SKM-1 treated with dmso at 0.1 percent for 144 hours (cell line): ENCODE measurements at regions not wholly inside any gene's neighbourhood (a gene's known extent, or its start where the extent isn't known, plus 50 kb on each side); places are given as distances from the start of the nearest gene placed in this dataset.

Experiments used
- DNase-seq: peaks from one replicate; lab custom pipeline; 2025; ENCODE audit not compliant: unreplicated experiment; lab: John Stamatoyannopoulos, UW

GRCh38 chr5:8136271-8136670 lies 267.3 kb downstream of the MTRR start:
- no peak for DNase-seq

- DNase-seq = no peak
Observed at GRCh38 chr5:8137941-8138550, 269.1 kb downstream of the MTRR start.

- peak; percentile 71 for DNase-seq
Observed at GRCh38 chr5:8138884-8139283, 269.9 kb downstream of the MTRR start.

DNA sequence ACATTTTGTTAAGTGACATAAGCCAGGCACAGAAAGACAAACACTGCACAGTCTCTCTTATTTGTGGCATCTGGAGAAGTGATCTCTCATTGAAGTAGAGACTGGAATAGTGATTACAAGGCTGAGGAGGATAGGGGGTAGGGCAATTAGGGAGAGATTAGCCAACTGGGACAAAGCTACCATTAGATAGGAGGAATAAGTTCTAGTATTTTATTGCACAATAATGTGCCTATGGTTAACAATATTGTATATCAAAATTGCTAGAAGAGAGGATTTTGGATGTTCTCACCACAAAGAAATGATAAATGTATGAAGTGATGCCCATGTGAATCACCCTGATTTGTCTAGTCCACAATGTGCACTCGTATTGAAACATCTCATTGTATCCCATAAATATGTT lies 281.8 kb downstream of the MTRR start:
- DNase-seq = no peak

- DNase-seq = no peak
Observed at GRCh38 chr5:8156706-8157105, 287.8 kb downstream of the MTRR start.

DNA sequence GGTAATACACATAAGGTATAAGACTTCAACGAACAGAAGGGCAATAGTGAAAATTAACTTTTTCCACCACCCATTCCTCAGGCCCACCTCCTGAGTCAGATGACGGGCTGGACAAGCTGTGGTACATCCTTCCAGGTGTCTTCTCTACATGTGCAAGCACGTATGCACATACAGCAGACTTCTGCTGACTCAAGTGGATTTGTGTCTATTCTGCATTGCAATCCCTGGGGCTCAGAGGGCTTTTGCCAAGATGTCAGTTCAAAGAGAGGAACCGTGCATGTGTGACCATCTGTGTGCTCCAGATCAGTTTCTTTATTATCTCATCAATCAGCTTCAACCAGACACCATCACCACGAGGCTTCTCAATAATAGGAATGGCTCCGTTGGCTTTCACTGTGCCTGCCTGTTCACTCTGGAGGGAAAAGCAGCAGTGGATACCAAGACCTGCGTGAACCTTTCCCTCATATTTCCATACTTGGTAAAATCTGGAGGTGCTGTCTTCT lies 288.4 kb downstream of the MTRR start:
- DNase-seq = no peak

- DNase-seq = peak; percentile 34
Observed at GRCh38 chr5:8176101-8176693, 307.2 kb downstream of the MTRR start.

DNA sequence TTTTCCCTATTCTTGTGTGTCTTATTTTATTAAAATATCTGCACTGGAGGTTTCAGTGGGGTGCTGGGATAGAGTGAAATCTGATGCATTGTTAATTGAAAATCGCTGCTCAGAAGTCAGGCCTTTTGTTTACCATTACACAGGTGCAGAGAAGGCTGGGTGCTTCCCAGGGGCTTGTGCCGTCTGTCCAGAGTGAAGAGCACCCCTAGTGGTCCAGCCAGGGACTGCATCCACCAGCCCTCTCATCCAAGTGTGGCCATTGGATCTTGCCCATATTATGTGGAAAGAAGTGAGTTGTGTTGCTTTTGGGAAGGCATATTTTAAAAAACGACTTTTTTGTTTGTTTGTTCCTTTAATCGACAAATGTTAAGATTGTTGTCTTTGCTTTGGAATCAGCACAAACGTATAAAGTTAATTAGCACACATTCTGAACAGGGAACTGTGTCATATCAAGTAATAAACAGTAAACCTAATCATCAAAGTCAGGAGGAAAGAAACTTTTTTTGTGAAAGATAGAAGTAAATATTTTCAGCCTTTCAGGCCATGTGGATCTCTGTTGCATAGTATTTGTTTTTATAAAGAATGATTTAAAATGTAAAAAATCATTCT lies 315.6 kb downstream of the MTRR start:
- DNase-seq = no peak

DNA sequence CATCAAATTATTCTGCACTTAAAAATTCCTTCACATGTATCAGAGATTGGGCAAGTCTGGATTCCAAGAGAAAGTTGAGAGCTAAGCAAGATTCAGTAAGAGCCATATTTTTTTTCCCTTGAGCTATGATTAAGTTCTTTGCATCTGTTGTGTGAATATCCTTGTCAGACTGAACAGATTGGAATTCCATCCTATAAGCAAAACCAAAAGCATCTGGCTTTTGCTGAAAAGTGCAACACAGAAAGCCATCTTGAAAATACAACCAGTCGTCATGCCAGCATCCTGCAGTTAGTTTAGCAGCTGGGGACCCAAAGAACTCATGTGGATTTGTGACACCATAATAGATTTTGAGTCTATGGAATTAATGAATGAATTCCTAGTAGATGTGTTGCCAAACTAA lies 316.9 kb downstream of the MTRR start:
- DNase-seq = no peak

DNA sequence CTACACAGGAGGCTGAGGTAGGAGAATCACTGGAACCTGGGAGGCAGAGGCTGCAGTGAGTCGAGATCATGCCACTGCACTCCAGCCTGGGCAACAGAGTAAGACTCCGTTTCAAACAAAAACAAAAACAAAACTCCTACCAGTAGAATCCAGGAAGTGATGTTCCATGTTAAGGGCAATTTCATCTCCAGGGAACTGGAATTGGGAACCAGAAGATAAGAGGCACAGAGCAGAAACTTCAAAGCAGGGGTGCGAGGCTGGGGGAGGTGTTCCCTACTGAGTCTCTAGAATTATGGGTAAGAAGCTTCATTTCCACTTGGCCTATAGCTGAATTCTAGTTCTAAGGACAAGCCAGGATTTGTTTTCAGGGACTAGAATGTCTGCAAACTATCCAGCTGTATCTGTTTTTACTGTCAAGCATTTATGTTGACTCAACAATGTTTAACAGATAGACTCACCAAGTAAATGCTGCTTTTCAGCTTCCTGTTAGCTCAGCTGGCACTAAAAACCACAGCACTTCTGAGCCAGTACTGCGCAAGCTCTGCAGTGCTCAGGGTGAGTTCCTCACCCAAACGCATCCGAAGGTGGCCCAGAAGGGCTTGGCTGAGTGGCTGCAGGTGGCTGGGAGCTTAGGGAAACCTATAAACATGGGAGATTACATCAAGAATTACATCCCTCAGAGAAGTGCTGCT lies 320.1 kb downstream of the MTRR start:
- no peak for DNase-seq

DNA sequence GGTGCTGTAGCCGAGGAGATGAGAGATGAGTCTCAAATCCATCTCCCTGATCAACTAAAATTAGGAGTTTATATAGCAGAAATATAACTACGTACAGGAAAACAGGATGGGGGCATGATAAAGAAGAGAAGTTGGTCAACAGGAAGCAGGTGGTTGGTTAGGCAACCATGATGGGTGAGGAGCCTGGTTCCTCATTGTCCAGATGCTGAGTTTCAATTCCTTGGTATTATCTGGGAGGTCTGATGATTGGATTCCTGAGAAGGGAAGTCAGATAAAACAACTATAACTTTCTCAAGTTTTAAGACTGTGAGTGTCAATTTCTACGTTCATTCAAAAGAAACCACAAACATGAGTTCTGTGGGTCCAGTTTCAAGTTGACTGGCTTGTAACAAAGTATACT lies 323.9 kb downstream of the MTRR start:
- DNase-seq = no peak

GRCh38 chr5:8196061-8196460 lies 327.1 kb downstream of the MTRR start:
- no peak for DNase-seq

DNA sequence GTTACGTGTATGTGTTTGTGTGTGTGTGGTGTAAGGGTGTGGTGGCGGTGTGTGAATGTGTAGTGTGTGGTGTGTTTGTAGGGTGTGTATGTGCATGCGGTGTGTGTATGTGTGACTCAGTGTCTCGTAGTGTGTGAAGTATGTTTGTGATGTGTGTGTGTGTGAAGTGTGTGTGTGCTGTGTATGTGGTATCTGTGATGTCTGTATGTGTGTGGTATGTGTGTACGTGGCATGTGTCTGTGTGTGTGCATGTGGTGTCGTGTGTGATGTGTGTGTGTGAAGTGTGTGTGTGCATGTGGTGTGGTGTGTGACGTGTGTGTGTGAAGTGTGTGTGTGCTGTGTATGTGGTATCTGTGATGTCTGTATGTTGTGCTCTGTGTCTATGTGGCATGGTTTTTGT lies 339.4 kb downstream of the MTRR start:
- no peak for DNase-seq

DNA sequence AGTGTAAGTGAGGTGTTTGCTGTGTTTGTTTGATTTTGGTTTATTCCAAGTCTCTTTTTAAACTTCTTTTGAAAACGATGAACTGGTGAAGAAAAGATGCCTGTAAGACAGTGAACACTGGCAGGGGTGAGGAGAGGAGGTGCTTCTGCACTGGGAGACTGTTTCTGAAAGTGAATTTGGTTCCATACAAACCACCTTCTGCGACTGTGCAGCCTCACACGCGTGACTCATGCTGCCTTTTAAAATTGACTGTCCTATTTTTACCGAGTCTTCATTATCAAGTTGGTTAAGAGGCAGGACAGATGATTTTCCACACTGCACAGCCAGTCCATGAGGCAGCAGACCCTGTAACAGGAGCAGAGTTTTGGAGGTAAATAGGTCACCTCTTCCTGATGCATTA lies 340.6 kb downstream of the MTRR start:
- DNase-seq = no peak

DNA sequence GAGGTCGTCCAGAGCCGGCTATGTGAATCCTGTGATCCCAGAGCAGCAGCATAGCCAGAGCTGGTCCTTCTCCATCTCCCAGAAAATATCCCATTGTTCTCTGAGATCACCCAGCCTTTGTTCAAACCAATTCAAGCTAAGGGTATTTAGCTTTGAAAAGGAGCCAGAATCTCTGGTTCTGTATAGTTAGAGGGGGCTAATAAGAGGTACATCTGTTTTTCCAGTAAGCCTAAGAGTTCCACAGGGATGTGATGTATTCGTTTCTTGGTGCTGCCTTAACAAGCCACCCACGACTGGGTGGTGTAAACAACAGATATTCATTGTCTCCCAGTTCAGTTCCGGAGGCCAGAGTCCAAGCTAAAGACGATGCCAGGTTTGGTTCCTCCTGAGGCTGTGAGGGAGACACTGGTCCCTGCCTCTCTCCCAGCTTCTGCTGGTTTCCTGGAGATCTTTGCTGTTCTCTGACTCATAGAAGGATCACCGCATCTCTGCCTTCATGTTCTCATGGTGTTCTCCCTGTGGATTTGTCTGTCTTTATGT lies 344.8 kb downstream of the MTRR start:
- DNase-seq = no peak

- no peak for DNase-seq
Observed at GRCh38 chr5:8216921-8217320, 348.0 kb downstream of the MTRR start.

- no peak for DNase-seq
Observed at GRCh38 chr5:8226148-8226547, 357.2 kb downstream of the MTRR start.

DNA sequence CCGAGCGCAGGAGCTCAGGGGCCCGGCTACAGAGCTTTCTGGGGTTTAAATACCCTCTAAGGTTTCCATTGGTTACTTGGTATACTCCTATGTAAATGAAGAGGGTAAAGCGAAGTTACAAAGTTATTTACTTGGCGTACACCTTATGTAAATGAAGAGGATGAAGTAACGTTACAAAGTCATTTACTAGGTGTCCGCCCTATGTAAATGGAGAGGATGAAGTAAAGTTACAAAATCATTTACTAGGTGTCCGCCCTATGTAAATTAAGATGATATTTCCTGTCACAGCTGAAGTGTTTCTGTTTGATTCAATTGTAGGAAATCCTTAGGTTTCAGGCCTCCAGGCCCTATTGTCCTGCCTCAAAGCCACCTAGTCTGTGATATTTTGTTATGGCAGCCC lies 358.2 kb downstream of the MTRR start:
- DNase-seq = no peak

DNA sequence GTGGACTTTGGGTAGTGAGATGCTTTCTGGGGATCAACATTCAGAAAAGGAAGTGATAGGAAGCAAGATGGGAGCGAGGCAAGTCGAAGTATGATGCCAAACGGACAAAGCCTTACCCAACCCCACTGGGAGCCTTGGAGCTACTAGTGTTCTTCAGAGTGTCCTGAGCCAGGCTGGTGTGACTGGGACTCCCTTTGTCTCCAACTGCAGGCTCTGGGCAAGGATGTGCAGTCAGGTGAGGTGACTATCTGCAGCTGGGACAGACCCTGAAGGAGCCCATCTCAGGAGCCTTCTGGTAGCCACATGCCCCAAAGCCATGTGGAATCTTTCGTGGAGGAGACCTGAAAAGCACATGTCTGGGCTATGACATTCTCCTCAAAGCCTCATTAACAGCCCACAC lies 360.6 kb downstream of the MTRR start:
- no peak for DNase-seq

- DNase-seq = no peak
Observed at GRCh38 chr5:8230868-8231267, 361.9 kb downstream of the MTRR start.

- no peak for DNase-seq
Observed at GRCh38 chr5:8233479-8233878, 364.5 kb downstream of the MTRR start.
